ENCODE measurements at regions not wholly inside any gene's neighbourhood (a gene's known extent, or its start where the extent isn't known, plus 50 kb on each side); places are given as distances from the start of the nearest gene placed in this dataset.

- CTCF ChIA-PET = no interaction called here
- Histone ChIP-seq H3K79me2 (ENCODE audit: control insufficient read depth, insufficient read depth, low read length) (no peaks in the 10 kb centered on the region), H3K9ac (replicated peaks; ENCODE audit: extremely low read depth, insufficient read depth, low read length) (no peak overlapping the region), H3K4me2 (ENCODE audit: insufficient read depth, low read length) (no peak overlapping the region), H3K27me3 (ENCODE audit: control insufficient read depth in 2 of 2, insufficient read depth in 2 of 2, low read length in 2 of 2) (no peaks in the 10 kb centered on the region), H3K9me1 (replicated peaks; ENCODE audit: control insufficient read depth, extremely low read depth, insufficient read depth, low read length) (no peaks in the 10 kb centered on the region), H2AFZ (ENCODE audit: low read depth, low read length) (no peak overlapping the region), H3K4me3 (replicated peaks in 1 of 3; ENCODE audit: insufficient read depth in 1 of 3, low read depth in 1 of 3, low read length in 3 of 3) (no peak overlapping the region), H3K4me1 (ENCODE audit: control insufficient read depth, extremely low read depth, insufficient read depth, low read length) (no peaks in the 10 kb centered on the region), H4K20me1 (replicated peaks; ENCODE audit: control insufficient read depth, extremely low read depth, insufficient read depth, low read length) (no peaks in the 10 kb centered on the region), H3K36me3 (ENCODE audit: control insufficient read depth in 2 of 2, extremely low read depth in 1 of 2, insufficient read depth in 2 of 2, low read length in 2 of 2) (no peaks in the 10 kb centered on the region), H3K27ac (ENCODE audit: insufficient read depth, low read depth, low read length) (no peak overlapping the region), H3K9me3 (replicated peaks; ENCODE audit: control insufficient read depth, insufficient read depth, low read length) (no peaks in the 10 kb centered on the region)
- TF ChIP-seq JUN (IDR thresholded peaks at IDR 0.05; ENCODE audit: borderline replicate concordance, insufficient read depth, insufficient read length, low read depth) = no peak
- no peak for TF ChIP-seq EZH2 (IDR thresholded peaks at IDR 0.05; ENCODE audit: borderline replicate concordance, low read depth, low read length, severe bottlenecking)
- no peak for TF ChIP-seq MAX (IDR thresholded peaks at IDR 0.05; ENCODE audit: insufficient read depth, insufficient read length)
- no peak for TF ChIP-seq MYC (IDR thresholded peaks at IDR 0.05; ENCODE audit: low read depth, low read length)
- no peak for TF ChIP-seq FOS (IDR thresholded peaks at IDR 0.05; ENCODE audit: borderline replicate concordance, insufficient read depth, low read length)
- TF ChIP-seq GATA2 (IDR thresholded peaks at IDR 0.05; ENCODE audit: insufficient read depth, insufficient read length, low read depth, low read length) = no peak
- TF ChIP-seq POLR2A (IDR thresholded peaks at IDR 0.05; ENCODE audit: low read depth, low read length) = no peak
- no peak for TF ChIP-seq CTCF (IDR thresholded peaks at IDR 0.05; ENCODE audit: extremely low read depth in 1 of 2, insufficient read depth in 1 of 2, low read depth in 1 of 2, low read length in 2 of 2)
- TF ChIP-seq POLR2AphosphoS5 (IDR thresholded peaks at IDR 0.05; ENCODE audit: insufficient read depth, low read depth, low read length) = no peak
- POLR2A ChIA-PET = no interaction called here
- DNase-seq (ENCODE audit: low read depth, low spot score) = no peak
- BruUV-seq (replicated peaks) = no TSS peak
- dilution Hi-C loops (cut with MboI; ENCODE audit: extremely low pct_ligation_motif_present, low sequenced_read_pairs) (no loop called here), intact Hi-C loops (cut with micrococcal nuclease) (no loop called here)
- FAIRE-seq = no peak
Observed at GRCh38 chr7:42471573-42472174, 234.7 kb upstream of the GLI3 start.
